GM18511 (cell line): ENCODE measurements at regions not wholly inside any gene's neighbourhood (a gene's known extent, or its start where the extent isn't known, plus 50 kb on each side); places are given as distances from the start of the nearest gene placed in this dataset.

ENCODE experiments used
- ATAC-seq: cut with Tn5 transposase; IDR thresholded peaks from one replicate; pipeline ENCODE4 v1.9.1; 2021; ENCODE audit warnings: mild to moderate bottlenecking, moderate library complexity; ENCODE audit not compliant: unreplicated experiment

DNA sequence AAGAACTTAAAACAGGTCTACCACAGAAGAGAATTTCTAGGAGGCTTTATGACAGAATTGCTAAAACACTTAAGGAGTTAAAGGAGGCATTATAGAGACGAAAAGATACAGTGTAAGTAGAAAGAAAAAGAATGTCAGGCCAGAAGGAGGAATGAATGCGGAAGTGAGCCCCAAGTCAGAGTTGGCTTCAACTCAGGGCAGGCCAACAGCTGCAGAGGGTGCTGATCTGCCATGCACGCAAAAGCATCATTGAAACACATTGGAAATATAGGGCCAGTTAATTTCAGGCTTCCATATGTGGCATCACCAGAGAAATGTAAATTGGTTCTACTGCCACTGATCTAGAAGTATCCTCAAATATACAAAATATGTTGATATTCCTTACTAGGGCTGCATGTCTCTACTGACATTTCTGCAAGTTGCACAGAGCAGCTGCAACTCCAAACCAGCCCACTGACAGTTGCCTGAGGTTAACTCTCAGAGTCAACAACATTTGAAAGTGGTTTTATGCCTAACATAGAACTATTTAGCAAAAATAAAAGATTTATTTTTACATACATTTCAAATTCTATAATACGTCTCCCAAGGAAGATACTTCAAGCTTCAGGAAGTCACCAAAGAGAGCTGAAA, 324.1 kb downstream of the C11orf87 start:
- no peak for ATAC-seq

DNA sequence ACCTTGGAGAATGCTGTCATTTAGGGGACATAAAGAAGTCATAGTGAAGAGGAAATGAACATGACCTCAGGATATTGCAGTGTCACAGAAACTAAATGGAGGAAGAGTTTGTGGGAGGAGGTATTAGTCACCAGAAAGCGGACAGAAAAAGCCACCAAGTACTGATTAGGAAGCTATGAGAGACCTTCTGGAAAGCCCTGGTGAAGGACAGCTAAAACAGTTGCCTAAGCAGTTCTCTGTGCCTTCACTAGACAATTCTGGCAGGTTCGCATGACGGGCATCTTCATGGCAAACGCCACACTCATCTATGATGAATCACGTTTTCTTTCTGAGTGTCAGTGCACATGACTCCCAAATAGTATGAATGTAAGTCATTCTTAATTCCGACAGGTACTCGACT, 325.8 kb downstream of the C11orf87 start:
- ATAC-seq: peak; percentile 82

DNA sequence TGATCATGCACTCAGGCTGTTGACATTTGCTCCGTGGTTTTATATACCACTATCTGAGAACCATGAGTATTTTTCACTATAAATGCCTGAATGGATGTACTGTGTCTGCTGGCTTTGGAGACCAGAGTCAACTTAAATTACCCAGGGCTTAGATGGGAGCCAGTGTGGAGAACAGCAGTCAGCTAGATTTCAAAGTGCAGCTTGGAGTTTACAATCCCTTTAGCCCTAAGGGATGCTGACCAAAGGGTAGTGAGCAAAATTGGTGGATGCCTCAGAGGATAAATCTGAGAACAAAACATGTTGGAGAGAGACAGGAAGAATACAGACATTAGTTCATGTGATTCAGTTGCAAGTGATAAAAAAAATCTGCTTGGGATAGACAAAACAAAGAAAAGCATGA, 327.5 kb downstream of the C11orf87 start:
- ATAC-seq: no peak

DNA sequence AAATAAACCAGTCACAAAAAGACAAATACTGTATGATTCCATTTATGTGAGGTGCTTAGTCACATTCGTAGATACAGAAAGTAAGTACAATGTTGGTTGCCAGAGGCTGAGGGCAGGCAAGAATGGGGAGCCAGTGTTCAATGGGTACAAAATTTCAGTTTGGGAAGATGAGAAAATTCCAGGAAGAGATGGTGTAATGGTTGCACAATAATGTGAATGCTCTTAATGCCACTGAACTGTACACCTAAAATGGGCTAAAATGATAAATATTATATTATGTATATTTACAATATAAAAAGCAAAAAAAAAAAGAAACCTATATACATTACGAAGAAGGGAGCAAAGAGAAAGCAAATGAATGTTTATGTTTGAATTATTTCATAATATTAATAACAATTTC, 329.0 kb downstream of the C11orf87 start:
- ATAC-seq: no peak

DNA sequence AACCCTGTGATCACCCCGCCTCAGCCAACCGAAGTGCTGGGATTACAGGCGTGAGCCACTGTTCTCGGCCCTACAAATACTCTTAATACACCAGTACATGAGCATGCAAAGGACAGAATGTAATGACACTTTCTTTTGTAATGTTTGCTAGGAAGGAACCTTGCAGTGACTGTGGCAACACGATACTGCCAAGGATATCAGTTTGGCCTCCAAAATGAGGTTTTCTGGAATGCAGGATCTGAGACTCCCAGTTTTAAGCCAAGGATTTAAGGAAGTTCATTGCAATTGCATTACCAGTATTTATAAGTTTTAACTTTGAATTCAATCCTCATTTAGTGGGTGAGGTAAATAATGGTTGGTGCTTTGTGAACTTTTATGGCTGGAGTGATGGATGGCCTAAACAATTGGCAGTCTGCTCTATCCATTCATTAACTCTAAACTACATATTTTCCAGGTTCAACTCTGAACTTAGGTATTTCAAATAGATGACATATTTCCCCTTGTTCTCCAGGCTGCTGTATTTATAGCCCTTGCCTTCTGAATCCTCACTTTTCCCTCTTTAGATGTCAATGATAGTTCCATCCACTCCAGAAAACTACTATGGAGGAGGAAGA, 330.3 kb downstream of the C11orf87 start:
- no peak for ATAC-seq

DNA sequence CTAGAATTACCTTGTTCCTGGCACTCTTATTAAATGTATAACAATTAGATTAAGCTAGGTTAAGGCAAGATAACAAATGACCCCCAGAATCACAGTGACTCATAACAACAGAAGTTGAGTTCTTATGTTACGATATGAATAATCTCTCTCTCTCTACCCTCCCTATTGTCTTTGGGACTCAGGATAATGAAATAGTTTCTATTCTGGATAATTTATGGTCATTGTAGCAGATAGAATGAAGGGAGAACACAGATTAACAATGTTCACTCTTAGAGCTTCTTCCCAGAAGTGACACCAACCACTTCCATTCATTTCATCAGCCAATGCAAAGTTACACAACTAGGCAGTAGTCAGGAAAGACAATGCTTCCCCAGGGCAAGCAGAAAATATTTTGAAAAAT, 334.5 kb downstream of the C11orf87 start:
- no peak for ATAC-seq

DNA sequence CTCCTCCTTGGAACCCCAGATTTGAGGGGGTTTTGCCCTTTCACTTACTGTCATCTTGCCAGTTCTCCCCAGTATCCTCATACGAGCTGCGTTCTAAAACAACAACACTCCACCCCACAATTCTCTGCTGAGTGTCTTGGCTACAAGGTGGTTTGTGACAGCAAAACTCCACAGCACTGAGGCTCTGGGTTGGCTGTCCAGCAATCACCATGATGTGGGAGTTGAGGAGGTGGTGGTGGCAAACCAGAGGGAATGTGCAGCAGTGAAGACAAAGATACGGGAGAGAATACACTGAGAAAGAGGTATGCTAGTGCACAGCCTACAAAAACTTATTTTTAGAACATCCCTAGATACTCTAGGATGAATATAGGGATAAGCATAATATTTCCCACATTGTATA, 335.0 kb downstream of the C11orf87 start:
- no peak for ATAC-seq

DNA sequence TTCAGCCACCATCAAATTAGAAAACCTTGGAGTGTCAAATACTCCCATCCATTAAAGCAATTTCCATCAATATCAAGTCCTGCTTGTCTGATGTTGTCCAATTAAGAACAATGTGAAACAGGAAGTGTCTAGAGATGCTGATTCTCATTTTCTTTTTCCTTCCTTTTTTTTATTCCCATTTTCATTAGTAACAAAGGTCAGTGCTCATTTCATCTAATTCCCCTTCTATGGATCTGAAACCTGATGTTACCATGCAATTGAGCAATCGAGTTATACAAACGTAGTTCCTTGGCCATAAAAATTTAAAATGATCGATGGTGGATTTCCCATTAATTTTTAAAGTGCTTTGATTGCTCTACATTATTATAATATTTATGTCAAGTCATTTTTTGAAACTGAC, 330.6 kb upstream of the ZC3H12C start:
- no peak for ATAC-seq

DNA sequence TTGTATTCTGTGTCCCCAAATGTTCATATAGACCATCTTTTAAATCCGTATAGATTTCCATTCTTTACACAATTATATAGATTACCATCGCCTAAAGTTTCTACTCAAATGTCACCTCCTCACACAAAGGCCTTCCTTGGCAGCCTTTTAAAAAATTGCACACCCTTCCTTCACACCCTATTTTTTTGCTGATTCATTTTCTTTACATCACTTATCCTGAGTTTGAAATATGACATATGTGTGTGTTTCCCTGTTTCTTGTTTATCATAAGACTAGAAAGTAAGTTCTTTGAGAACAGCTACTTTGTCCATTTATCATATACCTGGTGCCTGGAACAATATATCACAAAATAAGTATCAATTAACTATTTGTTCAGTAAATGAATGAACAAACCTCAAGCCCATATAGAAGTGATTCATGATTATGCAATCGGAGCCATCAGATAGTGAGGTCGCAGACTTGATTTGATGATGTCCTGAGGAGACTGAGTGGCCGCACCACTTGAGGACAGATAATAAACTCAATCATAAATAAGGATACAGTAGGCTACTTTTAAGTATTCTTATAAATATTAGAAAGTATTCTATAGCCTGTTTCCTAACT, 327.4 kb upstream of the ZC3H12C start:
- ATAC-seq: no peak

DNA sequence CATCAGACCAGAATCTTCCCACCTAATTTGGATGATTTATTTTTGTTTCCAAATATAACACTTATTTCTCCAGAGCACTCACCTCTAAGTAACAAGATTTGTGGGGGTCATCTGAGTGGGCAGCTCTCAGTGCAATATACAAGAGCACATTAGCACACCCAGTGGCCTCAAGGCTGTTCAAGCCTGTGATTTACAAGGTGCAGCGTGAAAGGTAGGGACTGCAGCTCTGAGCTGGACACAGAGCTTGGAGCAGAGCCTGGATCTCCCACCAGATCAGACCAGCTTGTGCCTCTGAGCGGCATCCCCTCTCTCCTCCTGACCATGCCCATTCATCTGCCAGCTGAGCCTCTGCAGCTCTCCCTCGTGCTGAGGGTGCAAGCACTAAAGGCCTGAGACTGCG, 323.3 kb upstream of the ZC3H12C start:
- ATAC-seq: no peak

DNA sequence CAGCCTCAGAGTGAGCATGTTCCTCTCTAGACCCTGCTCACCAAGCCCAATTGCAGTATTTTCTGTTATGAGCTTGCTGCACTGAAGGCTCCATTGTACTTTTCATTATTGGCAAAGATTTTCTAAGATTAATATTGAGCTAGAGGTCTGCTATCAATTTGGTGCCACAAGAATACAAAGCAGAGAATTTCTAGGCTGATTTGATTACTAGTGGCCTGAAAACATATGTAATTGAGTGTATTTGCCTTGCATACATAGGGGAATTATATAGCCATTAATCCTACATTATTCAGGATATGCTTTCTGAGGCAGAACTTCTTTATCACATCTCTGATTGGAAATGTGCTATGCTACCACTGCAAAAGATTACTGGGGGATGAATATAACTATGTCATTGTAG, 322.9 kb upstream of the ZC3H12C start:
- no peak for ATAC-seq

DNA sequence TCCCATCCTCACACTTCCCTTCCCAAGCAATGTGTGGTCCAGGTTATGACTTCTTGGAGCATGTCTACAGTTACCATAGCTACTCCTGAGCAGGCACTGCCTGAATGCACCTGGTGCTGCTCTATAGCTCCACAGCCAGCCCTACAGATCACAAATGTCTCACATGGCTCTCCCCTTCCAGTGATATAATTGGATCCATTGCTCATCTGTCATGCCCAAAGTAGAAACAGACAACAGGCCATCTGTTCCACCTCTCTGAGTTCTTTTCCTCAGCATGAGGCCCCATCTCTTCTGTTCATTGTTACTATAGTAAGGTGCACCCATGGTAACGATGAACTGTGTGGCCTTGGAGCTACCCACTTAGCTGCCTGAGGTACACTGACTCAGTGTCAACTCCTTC, 320.3 kb upstream of the ZC3H12C start:
- ATAC-seq: no peak

DNA sequence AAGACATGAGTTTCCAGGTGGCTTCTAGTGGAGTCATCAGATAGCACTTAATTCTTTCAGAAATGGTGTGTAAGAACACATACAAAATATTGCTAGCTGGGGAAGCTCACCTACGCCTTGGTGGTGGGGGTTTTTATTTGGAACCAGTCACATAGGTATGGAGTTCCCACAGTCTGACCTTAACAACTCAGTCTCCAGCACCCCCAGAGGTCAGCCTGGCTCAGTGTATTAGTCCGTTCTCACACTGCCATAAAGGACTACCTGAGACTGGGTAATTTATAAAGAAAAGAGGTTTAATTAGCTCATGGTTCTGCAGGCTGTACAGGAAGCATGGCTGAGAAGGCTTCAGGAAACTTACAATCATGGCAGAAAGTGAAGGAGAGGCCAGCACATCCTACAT, 317.5 kb upstream of the ZC3H12C start:
- ATAC-seq: no peak

DNA sequence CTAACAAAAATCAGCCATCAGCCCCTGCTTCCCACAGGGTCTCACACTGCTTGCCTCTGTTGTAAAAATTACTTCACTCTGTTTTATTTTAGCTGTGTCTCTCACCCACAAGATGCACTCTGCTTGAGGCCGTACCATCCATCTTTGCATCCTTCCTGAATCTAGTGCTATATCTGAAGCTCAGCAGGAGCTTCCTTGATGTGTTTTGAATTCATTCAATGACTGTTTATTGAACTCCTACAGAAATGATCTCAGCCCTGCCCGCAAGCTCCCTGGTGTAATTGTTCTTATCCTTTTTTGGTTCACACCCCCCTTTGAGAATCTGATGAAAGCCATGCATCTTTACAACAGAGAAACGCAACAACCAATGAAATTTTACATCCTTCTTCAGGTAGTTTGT, 310.2 kb upstream of the ZC3H12C start:
- no peak for ATAC-seq

DNA sequence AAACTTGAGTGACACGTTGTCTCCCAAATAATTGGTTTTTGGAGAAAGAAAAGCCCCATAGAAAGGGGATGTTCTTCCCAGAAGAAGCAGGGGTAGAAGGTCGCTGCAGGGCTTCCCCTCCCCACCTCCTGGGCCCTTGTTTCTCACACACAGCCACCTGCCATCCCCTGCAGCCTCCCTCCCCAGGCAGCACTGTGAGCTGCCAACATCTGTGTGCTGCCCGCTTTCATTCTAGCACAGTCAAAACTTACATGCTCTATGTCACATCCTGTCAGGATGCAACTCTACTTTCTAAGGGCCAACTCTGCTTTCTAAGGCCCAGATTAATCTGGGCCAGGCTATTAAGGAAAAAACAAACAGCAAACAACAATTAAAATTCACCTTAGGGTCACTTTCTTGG, 309.4 kb upstream of the ZC3H12C start:
- peak; percentile 97 for ATAC-seq

DNA sequence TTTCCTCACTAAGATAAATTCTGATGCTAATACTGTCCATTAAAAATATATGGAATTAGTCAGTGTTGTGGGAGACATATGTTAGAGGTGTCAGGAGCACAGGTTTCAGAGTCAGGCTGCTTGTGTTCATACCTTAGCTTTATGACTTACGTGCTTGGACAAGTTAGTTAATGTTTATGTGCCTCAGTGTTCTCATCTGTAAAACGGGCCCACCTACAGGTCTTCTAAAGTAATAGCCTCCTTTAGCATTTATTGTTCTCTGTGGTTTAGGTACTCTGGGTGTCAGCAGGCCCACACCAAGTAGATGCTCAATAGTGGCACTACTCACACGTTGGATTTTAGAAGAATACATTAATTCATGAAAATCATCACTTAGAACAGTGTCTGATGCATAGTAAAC, 308.7 kb upstream of the ZC3H12C start:
- no peak for ATAC-seq

DNA sequence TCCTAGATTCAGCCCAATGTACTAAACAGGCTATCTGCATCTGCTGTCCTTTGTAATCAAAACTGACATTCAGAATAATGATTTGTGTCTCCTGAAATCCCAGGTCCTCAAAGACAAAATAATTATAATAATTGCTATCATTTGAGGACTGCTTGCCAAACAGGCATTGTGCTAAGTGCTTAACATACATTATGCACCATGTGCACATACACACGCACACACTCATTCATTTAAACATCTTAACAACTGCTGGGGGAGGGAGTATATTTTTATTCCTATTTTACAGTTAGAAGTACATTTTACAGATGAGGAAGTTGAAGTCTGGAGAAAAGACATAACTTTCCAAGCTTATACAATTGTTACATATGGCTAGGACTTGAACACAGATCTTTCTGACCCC, 308.0 kb upstream of the ZC3H12C start:
- ATAC-seq: no peak

DNA sequence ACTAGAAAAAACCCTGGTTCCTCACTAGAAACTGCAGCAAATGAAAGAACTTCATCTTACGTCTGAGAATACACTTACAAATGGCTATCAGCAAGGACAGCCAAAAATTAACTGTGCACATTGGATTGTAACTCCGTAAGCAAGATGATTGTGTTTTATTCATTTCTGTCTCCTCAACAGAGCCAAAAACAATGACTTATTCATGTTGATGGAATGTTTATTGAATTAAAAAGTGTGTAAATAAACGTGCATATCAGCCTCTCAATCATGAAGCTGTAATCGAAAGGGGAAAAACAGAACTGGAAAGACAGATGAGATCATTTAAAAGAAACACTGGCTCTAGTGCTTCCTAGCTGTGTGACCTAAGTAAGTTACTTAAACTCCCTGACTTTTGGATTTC, 307.5 kb upstream of the ZC3H12C start:
- no peak for ATAC-seq

DNA sequence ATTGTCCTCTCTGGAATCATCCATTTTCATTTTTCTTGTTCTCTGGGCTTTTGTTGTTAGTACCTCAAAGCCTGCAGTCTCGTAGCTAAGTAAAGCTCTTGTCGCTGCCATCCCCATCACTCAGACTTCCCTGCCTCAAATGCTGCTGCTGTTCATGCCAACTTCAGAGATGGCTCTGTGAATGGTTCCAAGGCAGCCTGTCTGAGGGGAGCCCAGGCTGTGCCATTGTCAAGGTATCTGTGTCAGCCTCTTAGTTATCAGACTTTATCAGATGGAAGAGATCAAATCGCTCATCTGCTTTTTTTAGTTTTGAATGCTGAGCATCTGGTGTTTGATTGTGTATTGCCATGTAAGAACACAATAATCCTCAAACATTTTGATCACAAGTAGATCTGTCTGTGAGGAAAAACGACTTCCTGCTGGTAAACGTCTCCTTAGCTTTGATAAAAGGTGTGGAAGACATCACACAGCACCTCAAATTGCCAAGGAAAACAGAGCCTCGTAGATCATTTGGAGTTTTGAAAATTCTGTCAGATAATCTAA, 304.2 kb upstream of the ZC3H12C start:
- no peak for ATAC-seq

DNA sequence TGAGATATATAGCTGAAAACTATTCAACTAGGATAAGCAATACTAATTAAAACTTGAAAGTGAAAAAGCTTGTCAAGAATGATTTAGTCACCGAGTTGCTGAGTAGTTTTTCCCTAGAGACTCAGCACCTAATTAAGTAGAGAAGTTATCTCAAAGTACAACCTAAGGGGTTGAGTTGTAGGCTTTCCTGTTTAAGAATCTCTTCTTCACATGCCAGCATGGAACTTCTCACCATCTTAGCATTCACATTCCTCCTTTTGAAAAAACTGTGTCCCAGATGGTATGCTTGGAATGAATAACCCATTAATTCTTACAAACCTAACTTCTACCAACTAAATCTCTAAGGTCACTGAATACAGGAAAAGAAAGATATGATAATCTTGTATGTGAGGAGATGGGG, 303.3 kb upstream of the ZC3H12C start:
- ATAC-seq: no peak

DNA sequence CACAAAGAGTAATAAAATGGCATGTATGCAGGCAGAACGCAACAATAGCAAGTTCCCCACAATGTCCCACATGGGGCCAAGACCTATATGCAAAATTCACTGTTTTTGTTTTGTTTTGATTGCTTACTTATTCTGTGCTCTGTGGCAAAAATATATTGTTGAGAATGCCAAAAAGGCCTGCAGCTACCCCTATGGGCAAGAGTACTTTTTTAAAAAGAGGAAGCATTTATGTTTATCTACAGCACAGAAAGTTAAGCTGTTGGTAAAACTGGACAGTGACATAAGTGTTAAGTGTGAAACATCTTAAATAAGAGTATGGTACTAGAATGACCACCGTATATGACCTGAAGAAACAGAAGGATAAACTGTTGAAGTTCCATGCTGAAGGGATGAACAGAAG, 301.9 kb upstream of the ZC3H12C start:
- no peak for ATAC-seq

DNA sequence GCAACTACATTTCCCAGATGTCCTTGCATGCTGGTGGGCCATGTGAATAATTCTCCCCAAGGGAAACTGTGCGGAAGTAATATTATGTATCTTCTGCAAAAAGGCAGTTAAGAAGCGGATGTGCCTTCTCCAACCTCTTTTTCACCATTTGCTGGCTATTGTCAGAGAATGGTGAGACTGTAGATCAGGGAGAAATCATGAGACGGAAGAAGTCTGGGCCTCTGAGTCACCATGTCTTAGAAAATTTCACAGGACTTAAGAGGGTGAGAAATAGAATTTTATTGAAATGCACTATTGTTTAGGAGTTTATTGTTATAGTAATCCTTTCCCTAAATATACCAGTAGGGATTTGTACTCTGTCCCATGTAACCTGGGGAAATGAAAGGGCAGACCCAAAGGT, 298.7 kb upstream of the ZC3H12C start:
- no peak for ATAC-seq

DNA sequence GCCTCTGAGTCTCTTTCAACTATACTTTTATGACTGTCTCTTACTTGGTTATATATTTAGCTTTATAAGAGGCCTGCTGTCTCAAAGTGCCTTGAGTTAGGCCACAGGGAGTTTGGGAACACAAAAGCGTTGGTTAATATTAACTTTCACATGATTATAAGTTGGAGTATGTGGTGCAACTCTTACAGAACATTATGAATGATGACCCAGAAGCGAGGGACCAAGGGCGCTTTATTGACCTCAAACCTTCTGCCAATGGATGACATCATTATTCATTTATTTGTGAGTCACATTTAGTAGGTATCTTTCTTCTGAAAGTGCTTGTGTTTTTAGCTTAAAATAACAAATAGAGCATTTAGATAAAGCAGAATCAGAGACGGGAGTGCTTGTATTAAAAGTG, 298.0 kb upstream of the ZC3H12C start:
- ATAC-seq: no peak
